Activated T-helper 1 cell treated with anti-CD3 and anti-CD28 coated beads, Interleukin-2, amount 50 U/mL, for 16 hours (primary cell): ENCODE measurements at regions not wholly inside any gene's neighbourhood (a gene's known extent, or its start where the extent isn't known, plus 50 kb on each side); places are given as distances from the start of the nearest gene placed in this dataset.

Source experiments
- DNase-seq, 2 donors: peaks; one replicate each; pipeline ENCODE4 v3.0.0-alpha.2; 2020; ENCODE audit warnings: low read depth in 1 of 2, low spot score in 1 of 2

GRCh38 chr14:97187916-97188315 lies 390.7 kb downstream of the VRK1 start:
- no peak for DNase-seq

- DNase-seq: no peak
Observed at GRCh38 chr14:97196336-97196735, 399.2 kb downstream of the VRK1 start.

DNA sequence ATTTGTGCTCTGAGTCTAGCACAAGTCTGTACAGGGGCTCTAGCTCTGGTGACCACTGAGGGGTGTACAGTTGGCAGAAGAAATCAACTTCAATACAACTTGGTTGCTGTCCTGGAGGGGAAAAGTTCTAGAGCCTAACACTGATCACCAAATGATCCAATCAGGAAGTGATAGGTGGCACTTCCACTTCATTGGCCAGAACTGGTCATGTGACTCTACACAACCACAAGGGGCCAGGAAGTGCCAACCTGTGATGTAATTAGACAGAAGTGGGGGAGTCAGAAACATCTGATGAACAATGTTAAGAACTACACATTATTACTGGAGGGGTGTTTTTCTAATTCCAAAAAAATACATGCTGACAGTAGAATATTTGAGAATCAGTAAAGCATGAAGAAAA lies 401.6 kb downstream of the VRK1 start:
- DNase-seq: no peak

DNA sequence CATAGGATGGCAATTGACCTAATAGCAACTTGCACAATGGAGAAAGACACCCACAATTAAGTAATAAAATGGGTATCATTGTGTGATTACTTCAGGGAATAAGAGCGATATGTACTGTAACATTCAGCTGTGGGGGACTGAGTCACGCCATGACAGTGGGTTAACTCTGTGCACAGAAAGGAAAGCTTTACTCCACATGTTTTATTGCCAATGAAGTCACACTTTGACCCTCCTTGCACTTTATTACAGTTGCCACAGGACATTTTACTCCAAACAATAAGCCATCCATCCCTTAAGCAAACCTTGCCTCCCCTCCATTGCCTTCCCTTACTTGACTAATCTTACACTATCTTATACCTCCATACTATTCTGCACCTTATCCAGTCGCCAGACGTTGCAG lies 403.1 kb downstream of the VRK1 start:
- DNase-seq: no peak

GRCh38 chr14:97206916-97207315 lies 409.7 kb downstream of the VRK1 start:
- DNase-seq: no peak

GRCh38 chr14:97210202-97210601 lies 413.0 kb downstream of the VRK1 start:
- no peak for DNase-seq

DNA sequence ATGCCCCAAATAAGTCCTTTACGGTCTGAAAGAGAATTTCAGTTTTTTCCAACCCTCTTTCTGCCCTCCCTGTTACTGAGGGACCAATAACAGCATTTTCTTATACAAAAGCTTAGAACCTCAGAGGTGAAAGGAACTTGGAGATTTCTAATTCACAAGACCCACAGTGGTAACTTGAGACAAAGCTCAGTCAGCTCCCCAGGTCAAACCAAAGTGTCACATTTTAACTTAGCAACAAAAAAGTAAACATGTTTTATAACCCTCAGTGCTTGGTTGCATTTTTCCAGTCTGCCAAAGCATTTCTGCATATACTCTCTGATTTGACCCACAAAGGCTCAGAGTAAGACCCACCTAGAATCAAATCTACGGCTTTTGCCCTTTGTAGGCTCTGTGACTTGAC lies 415.2 kb downstream of the VRK1 start:
- no peak for DNase-seq

DNA sequence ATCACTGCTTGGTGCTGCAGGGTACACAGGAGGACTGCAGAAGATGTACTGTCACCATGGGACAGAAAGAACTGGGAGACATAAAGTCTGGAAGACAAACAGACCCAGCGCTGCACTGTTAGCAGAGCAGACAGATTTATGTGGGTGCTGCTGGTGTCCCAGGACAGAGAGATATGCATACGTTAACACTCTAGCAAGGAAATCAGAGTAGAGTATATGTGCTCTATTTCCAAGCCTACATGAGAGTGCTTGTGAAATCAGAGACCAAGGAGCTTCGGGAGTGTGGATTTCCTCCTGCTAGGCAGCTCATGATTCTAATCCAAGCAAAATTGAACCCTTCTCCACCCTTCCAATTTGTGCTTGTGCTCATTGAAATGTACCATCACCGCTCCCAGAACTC lies 416.5 kb downstream of the VRK1 start:
- no peak for DNase-seq

DNA sequence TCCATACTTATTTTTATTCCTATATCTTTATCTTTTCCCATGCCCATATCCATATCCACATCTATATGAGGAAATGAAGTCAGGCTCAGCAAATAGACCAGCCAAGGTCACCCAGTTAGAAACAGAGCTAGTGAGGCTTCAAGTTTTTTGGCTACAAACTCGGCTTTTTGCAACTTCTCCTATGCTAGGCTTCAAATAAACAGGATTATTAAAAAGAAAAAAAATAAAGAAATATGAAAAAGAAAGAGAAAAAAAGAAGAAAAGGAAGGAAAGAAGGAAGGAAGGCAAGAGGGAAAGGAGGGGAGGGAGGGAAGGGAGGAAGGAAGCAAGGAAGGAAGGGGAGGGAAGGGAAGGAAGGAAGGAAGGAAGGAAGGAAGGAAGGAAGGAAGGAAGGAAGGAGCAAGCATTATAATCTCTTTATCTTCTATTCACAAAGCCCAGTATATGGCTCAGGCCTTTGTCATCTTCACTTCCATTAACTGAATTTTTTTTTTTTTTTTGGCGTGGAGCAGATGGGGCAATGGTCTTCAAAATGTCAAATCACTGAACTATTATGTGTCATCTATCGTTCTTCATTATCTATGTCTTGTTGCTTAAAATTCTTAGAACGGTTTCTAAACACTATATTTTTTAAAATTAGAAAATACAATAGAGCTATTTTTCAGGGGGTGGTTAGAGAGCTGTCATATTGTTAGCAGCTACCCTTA lies 418.2 kb downstream of the VRK1 start:
- no peak for DNase-seq

DNA sequence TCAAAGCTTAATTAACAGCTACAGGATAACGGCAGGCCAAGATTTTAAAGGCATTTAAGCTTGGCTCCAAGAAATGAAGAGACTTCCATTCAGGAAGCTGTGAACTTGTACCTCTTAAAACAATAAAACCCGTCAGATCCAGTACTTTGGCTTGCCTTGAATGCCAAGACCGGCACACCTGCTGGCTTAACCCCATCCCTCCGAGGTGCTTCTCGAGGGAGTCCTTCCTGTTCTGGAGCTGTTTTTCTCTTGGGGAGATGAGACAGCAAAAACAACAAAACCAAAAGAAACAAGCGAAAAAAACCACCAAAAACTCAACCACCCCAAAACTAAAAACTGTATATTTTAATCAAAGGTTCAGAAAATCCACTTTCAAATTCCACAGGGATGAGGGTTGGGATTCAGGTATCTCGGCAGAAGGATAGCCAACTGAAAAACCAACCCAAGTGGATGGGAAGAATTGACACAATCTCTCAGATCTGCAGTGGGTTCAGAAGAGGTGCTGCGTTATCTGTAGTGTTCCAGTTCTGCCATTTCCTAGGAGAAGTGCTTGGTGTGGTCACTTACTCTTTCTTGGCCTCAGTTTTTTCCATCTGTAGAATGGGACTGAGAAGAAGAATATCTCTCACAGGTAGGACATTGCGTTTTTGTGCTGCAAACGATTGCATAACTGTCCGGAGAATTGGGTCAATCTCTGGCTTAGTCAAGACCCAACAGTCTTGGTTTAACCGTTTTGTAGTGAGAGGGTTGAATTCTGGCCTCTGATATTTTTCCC lies 420.1 kb downstream of the VRK1 start:
- no peak for DNase-seq

DNA sequence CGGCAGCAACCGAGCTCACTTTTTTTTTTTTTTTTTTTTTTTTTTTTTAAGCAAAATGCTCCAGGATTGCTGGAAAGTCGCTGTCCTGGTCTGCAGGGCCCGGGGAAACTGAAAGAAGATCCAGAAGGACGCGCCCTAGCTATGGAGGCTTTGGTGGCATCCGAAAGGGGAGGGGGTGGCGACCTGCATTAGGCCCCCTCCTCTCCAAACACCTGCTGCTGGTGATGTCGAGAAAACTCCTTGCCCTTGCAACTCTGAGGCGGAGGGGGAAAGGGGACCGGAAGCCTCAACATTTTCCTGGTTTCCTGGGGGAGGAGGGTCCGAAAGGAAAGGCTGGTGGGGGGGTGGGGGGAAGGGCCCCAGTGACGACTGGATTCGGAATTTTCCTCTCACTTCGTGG lies 421.1 kb downstream of the VRK1 start:
- DNase-seq: no peak

DNA sequence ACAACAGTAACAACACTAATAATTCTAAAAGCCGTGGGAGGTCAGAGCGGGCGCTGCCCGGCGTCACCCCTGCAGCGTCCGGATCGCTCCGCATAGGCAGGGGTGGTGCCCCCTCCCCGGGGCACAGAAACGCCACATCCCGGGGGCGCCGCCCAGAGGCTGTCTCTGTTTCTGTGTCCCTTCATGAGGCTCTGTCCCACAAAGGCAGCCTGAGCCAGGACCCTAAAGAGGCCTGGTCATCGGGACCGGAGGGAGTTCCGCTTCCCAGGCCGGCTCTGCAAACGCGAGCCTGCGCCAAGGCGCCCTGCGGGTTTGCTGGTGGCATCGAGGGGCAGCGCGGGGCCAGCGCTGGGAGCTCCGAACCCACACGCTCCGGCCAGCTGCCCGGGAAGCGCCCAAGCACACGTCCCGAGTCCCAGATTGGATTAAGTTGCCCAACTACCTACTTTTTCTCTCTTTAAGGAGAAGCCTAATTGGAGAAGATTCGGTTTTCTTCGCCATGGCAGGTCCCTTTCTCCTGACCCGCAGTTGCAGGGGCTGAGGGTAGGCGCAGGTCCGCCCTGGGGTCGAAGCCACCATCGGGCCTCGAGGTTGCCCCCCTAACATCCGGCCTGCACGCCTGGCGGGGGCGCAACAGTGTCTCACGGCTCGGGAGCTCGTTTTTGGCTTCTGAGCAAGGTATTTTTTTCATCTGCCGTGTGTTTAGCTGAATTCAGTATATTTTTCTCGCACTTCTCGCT lies 421.7 kb downstream of the VRK1 start:
- no peak for DNase-seq

DNA sequence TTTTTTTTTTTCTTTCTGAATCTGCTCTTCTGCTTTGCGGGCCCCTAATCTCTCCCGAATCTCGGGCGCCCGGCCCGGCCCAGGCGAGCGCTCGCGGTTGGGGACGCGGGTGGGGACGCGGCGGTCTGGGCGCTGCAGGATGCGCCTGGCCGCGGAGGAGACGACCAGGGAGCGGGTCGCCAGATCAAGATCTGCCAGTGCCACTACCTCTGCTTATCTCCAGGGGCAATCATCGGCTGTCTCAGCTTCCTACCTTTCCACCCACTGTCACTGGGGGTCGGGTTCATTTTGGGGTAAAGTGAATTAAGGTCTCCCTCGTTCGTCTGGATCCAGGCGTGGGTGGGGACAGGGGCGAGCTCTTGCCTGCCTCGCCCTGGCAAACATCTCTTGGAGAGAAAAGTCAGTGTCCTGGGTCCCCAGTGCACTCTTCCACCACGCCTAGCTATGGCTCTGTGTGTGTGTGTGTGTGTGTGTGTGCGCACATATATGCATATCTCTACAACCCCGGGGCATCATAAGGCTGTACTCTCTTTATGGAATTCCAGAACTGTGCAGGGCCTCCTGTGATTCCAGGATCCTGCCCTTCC lies 422.3 kb downstream of the VRK1 start:
- DNase-seq: no peak

DNA sequence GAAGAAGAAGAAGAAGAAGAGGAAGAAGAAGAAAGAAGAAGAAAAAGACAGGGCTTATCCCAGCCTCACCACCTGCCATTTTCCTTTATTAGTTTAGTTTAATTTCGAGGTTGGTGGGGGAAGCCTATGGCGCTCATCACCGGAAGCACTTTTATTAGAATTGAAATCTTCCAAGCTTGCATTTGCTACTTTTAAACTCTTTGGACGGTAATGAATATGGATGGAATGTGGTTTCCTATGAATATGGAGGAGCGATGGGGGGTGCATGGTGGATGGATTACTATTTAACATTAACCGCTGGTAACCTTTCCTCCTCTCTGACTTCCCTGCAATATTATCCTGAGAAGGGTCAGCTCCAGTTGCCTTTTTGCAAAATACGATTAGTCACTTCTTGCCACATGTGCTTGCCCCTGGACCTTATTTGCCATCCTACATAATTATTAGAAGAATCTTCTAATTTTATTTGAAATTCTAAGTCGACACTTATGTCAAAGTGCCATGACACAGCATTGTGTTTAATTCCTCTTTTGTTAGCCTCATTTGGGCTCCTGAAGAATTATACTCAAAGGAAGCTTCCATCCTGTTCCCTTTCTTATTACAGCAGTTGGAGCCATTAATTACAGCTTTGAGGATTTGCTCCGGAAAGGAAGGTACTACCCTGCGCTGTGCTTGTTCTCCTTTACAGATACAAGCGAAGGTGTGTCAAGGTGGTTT lies 424.5 kb downstream of the VRK1 start:
- DNase-seq: no peak

- no peak for DNase-seq
Observed at GRCh38 chr14:97224016-97224415, 426.8 kb downstream of the VRK1 start.

DNA sequence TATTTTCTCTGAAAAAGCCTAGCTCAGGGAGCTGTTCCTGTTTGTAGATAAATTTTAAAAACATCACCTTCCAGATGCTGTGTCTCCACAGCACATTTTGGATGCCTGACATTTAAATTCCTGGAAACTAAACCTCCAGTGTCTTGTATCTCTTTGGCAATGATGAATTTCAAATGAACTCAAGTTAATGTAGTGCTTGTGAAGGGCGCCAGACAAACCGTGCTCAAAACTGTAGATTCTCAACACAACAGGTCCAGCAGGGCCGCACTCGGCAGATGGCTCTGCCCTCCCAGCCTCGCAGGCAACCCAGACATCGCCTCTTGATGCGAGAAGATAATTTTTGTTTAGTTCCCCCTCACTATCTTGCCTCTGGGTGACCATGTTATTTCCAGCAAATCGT lies 432.9 kb downstream of the VRK1 start:
- DNase-seq: no peak

- no peak for DNase-seq
Observed at GRCh38 chr14:97233319-97233985, 436.3 kb downstream of the VRK1 start.

- no peak for DNase-seq
Observed at GRCh38 chr14:97246648-97247047, 449.5 kb downstream of the VRK1 start.

- DNase-seq: no peak
Observed at GRCh38 chr14:97248973-97249372, 451.8 kb downstream of the VRK1 start.

GRCh38 chr14:97250931-97251330 lies 453.7 kb downstream of the VRK1 start:
- DNase-seq: no peak
